ENCODE measurements at regions not wholly inside any gene's neighbourhood (a gene's known extent, or its start where the extent isn't known, plus 50 kb on each side); places are given as distances from the start of the nearest gene placed in this dataset.

DNA sequence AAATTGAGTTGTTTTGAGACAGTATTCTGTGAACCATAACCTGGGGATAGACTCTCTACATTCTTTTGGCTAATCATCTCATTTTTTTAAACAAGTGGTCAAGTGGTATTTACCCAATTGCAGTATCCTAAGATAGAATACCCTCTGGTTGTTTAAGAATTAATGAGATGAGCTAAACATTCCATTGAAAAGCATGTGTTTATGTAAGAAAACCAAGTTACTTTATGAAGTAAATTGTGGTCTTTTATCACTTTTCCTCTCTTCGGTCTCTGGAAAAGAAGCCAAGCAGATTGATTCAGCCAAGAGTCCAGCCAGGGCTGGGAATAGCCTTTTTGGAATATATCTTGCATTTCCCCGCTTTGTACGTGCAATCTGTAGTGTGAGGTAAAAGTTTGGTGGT is 185.7 kb upstream of the TOPAZ1 start:
- TF ChIP-seq, protein P1, sequence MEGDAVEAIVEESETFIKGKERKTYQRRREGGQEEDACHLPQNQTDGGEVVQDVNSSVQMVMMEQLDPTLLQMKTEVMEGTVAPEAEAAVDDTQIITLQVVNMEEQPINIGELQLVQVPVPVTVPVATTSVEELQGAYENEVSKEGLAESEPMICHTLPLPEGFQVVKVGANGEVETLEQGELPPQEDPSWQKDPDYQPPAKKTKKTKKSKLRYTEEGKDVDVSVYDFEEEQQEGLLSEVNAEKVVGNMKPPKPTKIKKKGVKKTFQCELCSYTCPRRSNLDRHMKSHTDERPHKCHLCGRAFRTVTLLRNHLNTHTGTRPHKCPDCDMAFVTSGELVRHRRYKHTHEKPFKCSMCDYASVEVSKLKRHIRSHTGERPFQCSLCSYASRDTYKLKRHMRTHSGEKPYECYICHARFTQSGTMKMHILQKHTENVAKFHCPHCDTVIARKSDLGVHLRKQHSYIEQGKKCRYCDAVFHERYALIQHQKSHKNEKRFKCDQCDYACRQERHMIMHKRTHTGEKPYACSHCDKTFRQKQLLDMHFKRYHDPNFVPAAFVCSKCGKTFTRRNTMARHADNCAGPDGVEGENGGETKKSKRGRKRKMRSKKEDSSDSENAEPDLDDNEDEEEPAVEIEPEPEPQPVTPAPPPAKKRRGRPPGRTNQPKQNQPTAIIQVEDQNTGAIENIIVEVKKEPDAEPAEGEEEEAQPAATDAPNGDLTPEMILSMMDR (conservative IDR thresholded peaks at IDR 0.05; ENCODE audit: low read depth, low read length): no peak
- TF ChIP-seq, protein P2, sequence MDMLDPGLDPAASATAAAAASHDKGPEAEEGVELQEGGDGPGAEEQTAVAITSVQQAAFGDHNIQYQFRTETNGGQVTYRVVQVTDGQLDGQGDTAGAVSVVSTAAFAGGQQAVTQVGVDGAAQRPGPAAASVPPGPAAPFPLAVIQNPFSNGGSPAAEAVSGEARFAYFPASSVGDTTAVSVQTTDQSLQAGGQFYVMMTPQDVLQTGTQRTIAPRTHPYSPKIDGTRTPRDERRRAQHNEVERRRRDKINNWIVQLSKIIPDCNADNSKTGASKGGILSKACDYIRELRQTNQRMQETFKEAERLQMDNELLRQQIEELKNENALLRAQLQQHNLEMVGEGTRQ (IDR thresholded peaks at IDR 0.05; ENCODE audit: low read depth, low read length): no peak

Data from IMR-90 (cell line).